GM06990 (cell line): ENCODE measurements at regions not wholly inside any gene's neighbourhood (a gene's known extent, or its start where the extent isn't known, plus 50 kb on each side); places are given as distances from the start of the nearest gene placed in this dataset.

Experiments used
- DNase-seq: peaks from one replicate; pipeline ENCODE4 v3.0.0-alpha.2; 2011; ENCODE audit not compliant: insufficient read length; ENCODE audit errors: extremely low read depth
- H3K27me3 ChIP-seq: replicated peaks from 2 replicates; pipeline ENCODE4 v1.6.0; 2011; ENCODE audit warnings: low read length; ENCODE audit not compliant: control insufficient read depth, insufficient read depth
- H3K36me3 ChIP-seq: 2 replicates; pipeline ENCODE4 v1.5.1; 2011; ENCODE audit warnings: low read length; ENCODE audit not compliant: control insufficient read depth, insufficient read depth
- H3K4me3 ChIP-seq: replicated peaks from 2 replicates; pipeline ENCODE4 v1.5.1; 2011; ENCODE audit warnings: low read depth, mild to moderate bottlenecking, control low read depth, low read length
- CTCF ChIP-seq: IDR thresholded peaks from 2 replicates; pipeline ENCODE4 v1.5.1; 2011; ENCODE audit warnings: low read length, control low read depth, mild to moderate bottlenecking, inconsistent platforms; ENCODE audit not compliant: insufficient read depth, poor library complexity, severe bottlenecking

- DNase-seq: no peak
- TF ChIP-seq CTCF: no peak
- H3K4me3 ChIP-seq: no peak overlapping the region
- H3K36me3 ChIP-seq: no peaks in the 10 kb centered on the region
- H3K27me3 ChIP-seq: no peaks in the 10 kb centered on the region
Measured at GRCh38 chrX:150219374-150220185, 143.5 kb upstream of the MAMLD1 start.

- H3K27me3 ChIP-seq: no peaks in the 10 kb centered on the region; the same call in 1 of the 2 replicates
Measured at GRCh38 chrX:150223176-150224015, 139.7 kb upstream of the MAMLD1 start.

GRCh38 chrX:150224676-150225075, 138.4 kb upstream of the MAMLD1 start:
- no peaks in the 10 kb centered on the region for H3K36me3 ChIP-seq
- DNase-seq: no peak
- TF ChIP-seq CTCF: no peak
- no peaks in the 10 kb centered on the region; the same call in 1 of the 2 replicates for H3K27me3 ChIP-seq
- no peak overlapping the region for H3K4me3 ChIP-seq

More at GRCh38 chrX:150223176-150224015, 139.7 kb upstream of the MAMLD1 start:
- no peak overlapping the region for H3K4me3 ChIP-seq
- DNase-seq: no peak
- TF ChIP-seq CTCF: no peak
- no peaks in the 10 kb centered on the region for H3K36me3 ChIP-seq

GRCh38 chrX:150225266-150225665, 137.9 kb upstream of the MAMLD1 start:
- Histone ChIP-seq H3K4me3 (no peak overlapping the region), H3K27me3 (no peaks in the 10 kb centered on the region; the same call in 1 of the 2 replicates)
- no peak for TF ChIP-seq CTCF

GRCh38 chrX:150225756-150226155, 137.4 kb upstream of the MAMLD1 start:
- H3K4me3 ChIP-seq: no peak overlapping the region
- TF ChIP-seq CTCF: no peak
- H3K36me3 ChIP-seq: no peaks in the 10 kb centered on the region
- H3K27me3 ChIP-seq: no peaks in the 10 kb centered on the region; the same call in 1 of the 2 replicates
- DNase-seq: no peak

More at GRCh38 chrX:150225266-150225665, 137.9 kb upstream of the MAMLD1 start:
- no peak for DNase-seq
- no peaks in the 10 kb centered on the region for H3K36me3 ChIP-seq
